HG03066 (cell line): ENCODE measurements at regions not wholly inside any gene's neighbourhood (a gene's known extent, or its start where the extent isn't known, plus 50 kb on each side); places are given as distances from the start of the nearest gene placed in this dataset.

Experiments
- ATAC-seq: cut with Tn5 transposase; IDR thresholded peaks from one replicate; pipeline ENCODE4 v1.9.1; 2021; ENCODE audit warnings: low read depth; ENCODE audit not compliant: unreplicated experiment

GRCh38 chr20:39492223-39492797 lies 530.2 kb downstream of the DHX35 start:
- ATAC-seq, result no peak

GRCh38 chr20:39491711-39492110 lies 529.6 kb downstream of the DHX35 start:
- ATAC-seq, result no peak

GRCh38 chr20:39489986-39490560 lies 527.9 kb downstream of the DHX35 start:
- ATAC-seq, result no peak

GRCh38 chr20:39480276-39481043 lies 518.3 kb downstream of the DHX35 start:
- ATAC-seq, result no peak

- ATAC-seq, result no peak
Observed at GRCh38 chr20:39479196-39479810, 517.2 kb downstream of the DHX35 start.

GRCh38 chr20:39474879-39475278 lies 512.7 kb downstream of the DHX35 start:
- no peak for ATAC-seq

- no peak for ATAC-seq
Observed at GRCh38 chr20:39473536-39473935, 511.4 kb downstream of the DHX35 start.

GRCh38 chr20:39468703-39469102 lies 506.6 kb downstream of the DHX35 start:
- ATAC-seq, result no peak

- ATAC-seq, result no peak
Observed at GRCh38 chr20:39464238-39464637, 502.1 kb downstream of the DHX35 start.

- no peak for ATAC-seq
Observed at GRCh38 chr20:39462416-39462945, 500.3 kb downstream of the DHX35 start.

- no peak for ATAC-seq
Observed at GRCh38 chr20:39458452-39458851, 496.3 kb downstream of the DHX35 start.

- no peak for ATAC-seq
Observed at GRCh38 chr20:39453890-39454289, 491.7 kb downstream of the DHX35 start.

GRCh38 chr20:39452583-39453340 lies 490.6 kb downstream of the DHX35 start:
- ATAC-seq, result no peak

GRCh38 chr20:39451386-39451785 lies 489.2 kb downstream of the DHX35 start:
- no peak for ATAC-seq

- no peak for ATAC-seq
Observed at GRCh38 chr20:39446397-39446796, 484.3 kb downstream of the DHX35 start.

- ATAC-seq, result no peak
Observed at GRCh38 chr20:39445095-39445494, 483.0 kb downstream of the DHX35 start.

- no peak for ATAC-seq
Observed at GRCh38 chr20:39433466-39433865, 471.3 kb downstream of the DHX35 start.

- no peak for ATAC-seq
Observed at GRCh38 chr20:39431091-39431880, 469.1 kb downstream of the DHX35 start.

- ATAC-seq, result no peak
Observed at GRCh38 chr20:39429726-39430125, 467.6 kb downstream of the DHX35 start.
